ENCODE measurements at regions not wholly inside any gene's neighbourhood (a gene's known extent, or its start where the extent isn't known, plus 50 kb on each side); places are given as distances from the start of the nearest gene placed in this dataset.

GRCh38 chr16:62876133-62876532, 839.9 kb upstream of the CDH8 start:
- no TSS peak for BruUV-seq (replicated peaks)
- intact Hi-C loops (cut with micrococcal nuclease; ENCODE audit: unreplicated experiment) (no loop called here), in situ Hi-C loops (cut with HindIII; ENCODE audit: low pct_unique_long_range_greater_than_20kb, low sequenced_read_pairs) (no loop called here)
- no peak overlapping the region for H3K27ac ChIP-seq (ENCODE audit: low read length)
- CTCF ChIA-PET = no interaction called here
- TF ChIP-seq POLR2AphosphoS5 (IDR thresholded peaks at IDR 0.05; ENCODE audit: low read depth, low read length) = no peak
- no peak for TF ChIP-seq REST (IDR thresholded peaks at IDR 0.05; ENCODE audit: insufficient read depth in 1 of 2, low read depth in 2 of 2, low read length in 1 of 2)
- TF ChIP-seq TCF7L2 (IDR thresholded peaks at IDR 0.05; ENCODE audit: low read depth, low read length) = no peak
- no peak for TF ChIP-seq CTCF (IDR thresholded peaks at IDR 0.05)
- no peak for TF ChIP-seq SIN3A (IDR thresholded peaks at IDR 0.05; ENCODE audit: borderline replicate concordance, insufficient read depth, low read depth, low read length)
- no peaks in the 10 kb centered on the region for H3K4me1 ChIP-seq (ENCODE audit: control insufficient read depth, insufficient read depth, low read length)
- no peaks in the 10 kb centered on the region for H3K9me3 ChIP-seq (ENCODE audit: control insufficient read depth, insufficient read depth, low read depth, low read length)
- H3K36me3 ChIP-seq (ENCODE audit: control insufficient read depth, insufficient read depth, low read length) = no peaks in the 10 kb centered on the region
- no peaks in the 10 kb centered on the region for H3K27me3 ChIP-seq (ENCODE audit: control insufficient read depth, insufficient read depth, low read length)
- no peak for DNase-seq (ENCODE audit: low read depth, low spot score)
- no peak for ATAC-seq
- POLR2A ChIA-PET = no interaction called here
- H3K4me3 ChIP-seq (ENCODE audit: low read depth in 2 of 2, low read length in 2 of 2) = no peak overlapping the region

GRCh38 chr16:62872339-62872738, 836.1 kb upstream of the CDH8 start:
- Histone ChIP-seq H3K27me3 (ENCODE audit: control insufficient read depth, insufficient read depth, low read length) (no peaks in the 10 kb centered on the region), H3K4me1 (ENCODE audit: control insufficient read depth, insufficient read depth, low read length) (no peaks in the 10 kb centered on the region), H3K27ac (ENCODE audit: low read length) (no peak overlapping the region), H3K4me3 (ENCODE audit: low read depth in 2 of 2, low read length in 2 of 2) (no peak overlapping the region), H3K9me3 (ENCODE audit: control insufficient read depth, insufficient read depth, low read depth, low read length) (no peaks in the 10 kb centered on the region), H3K36me3 (ENCODE audit: control insufficient read depth, insufficient read depth, low read length) (no peaks in the 10 kb centered on the region)
- POLR2A ChIA-PET = no interaction called here
- ATAC-seq = no peak
- intact Hi-C loops (cut with micrococcal nuclease; ENCODE audit: unreplicated experiment) = no loop called here
- CTCF ChIA-PET = no interaction called here
- DNase-seq (ENCODE audit: low read depth, low spot score) = no peak
- in situ Hi-C loops (cut with HindIII; ENCODE audit: low pct_unique_long_range_greater_than_20kb, low sequenced_read_pairs) = no loop called here
- BruUV-seq (replicated peaks) = no TSS peak
- TF ChIP-seq CTCF (IDR thresholded peaks at IDR 0.05) (no peak), TCF7L2 (IDR thresholded peaks at IDR 0.05; ENCODE audit: low read depth, low read length) (no peak), SIN3A (IDR thresholded peaks at IDR 0.05; ENCODE audit: borderline replicate concordance, insufficient read depth, low read depth, low read length) (no peak), POLR2AphosphoS5 (IDR thresholded peaks at IDR 0.05; ENCODE audit: low read depth, low read length) (no peak), REST (IDR thresholded peaks at IDR 0.05; ENCODE audit: insufficient read depth in 1 of 2, low read depth in 2 of 2, low read length in 1 of 2) (no peak)
